IMR-90 (cell line): ENCODE measurements at regions not wholly inside any gene's neighbourhood (a gene's known extent, or its start where the extent isn't known, plus 50 kb on each side); places are given as distances from the start of the nearest gene placed in this dataset.

Experiments
- ATAC-seq: fragments of 200-7000 bp; cut with Tn5 transposase; 2 replicates; pipeline ENCODE4 v1.9.1; 2020; ENCODE audit warnings: low read depth, mild to moderate bottlenecking, moderate library complexity
- BruUV-seq: library from RNA; stranded (reverse); fragments of 400-500 nt; replicated peaks from 2 replicates; lab custom pipeline; 2021; lab: Mats Ljungman, UMichigan
- CTCF ChIA-PET: fragments of 300-600 bp; formaldehyde crosslinking; extraction: SDS; loops from one replicate; lab custom pipeline; 2021; ENCODE audit warnings: antibody characterized with exemption; lab: Yijun Ruan, JAX
- POLR2A ChIA-PET: fragments of 300-600 bp; sonication (Branson Sonifier 250); formaldehyde crosslinking; loops from one replicate; lab custom pipeline; 2022; ENCODE audit warnings: antibody characterized with exemption; ENCODE audit not compliant: unreplicated experiment; lab: Charles Lee
- DNase-seq: peaks from one replicate; pipeline ENCODE4 v3.0.0; 2013
- H2AFZ ChIP-seq: replicated peaks from 2 replicates; pipeline ENCODE3; 2013; ENCODE audit warnings: low read length, mild to moderate bottlenecking; ENCODE audit not compliant: poor library complexity
- H2AK5ac ChIP-seq: 2 replicates; pipeline ENCODE4 v1.6.1; 2013; ENCODE audit warnings: low read depth, low read length, inconsistent platforms
- H2AK9ac ChIP-seq: replicated peaks from 2 replicates; pipeline ENCODE3; 2013; ENCODE audit warnings: mild to moderate bottlenecking, low read depth, low read length, moderate library complexity; ENCODE audit not compliant: poor library complexity
- H2BK120ac ChIP-seq: 2 replicates; pipeline ENCODE4 v1.6.1; 2013; ENCODE audit warnings: low read depth, low read length, inconsistent platforms
- H2BK15ac ChIP-seq: 3 replicates; pipeline ENCODE4 v1.6.1; 2013; ENCODE audit warnings: low read depth, low read length, inconsistent platforms
- H2BK20ac ChIP-seq: 2 replicates; pipeline ENCODE4 v1.6.1; 2013; ENCODE audit warnings: low read depth, mild to moderate bottlenecking, inconsistent platforms, low read length, moderate library complexity
- H2BK5ac ChIP-seq: 2 replicates; pipeline ENCODE4 v1.6.1; 2013; ENCODE audit warnings: mild to moderate bottlenecking, low read depth, low read length, inconsistent platforms; ENCODE audit not compliant: poor library complexity, severe bottlenecking
- H3K14ac ChIP-seq: replicated peaks from 2 replicates; pipeline ENCODE4 v1.6.1; 2013; ENCODE audit warnings: low read depth, low read length, inconsistent platforms
- H3K18ac ChIP-seq: 2 replicates; pipeline ENCODE4 v1.6.1; 2013; ENCODE audit warnings: low read depth, low read length, control low read depth
- H3K23ac ChIP-seq: 2 replicates; pipeline ENCODE4 v1.6.1; 2013; ENCODE audit warnings: low read depth, low read length, inconsistent platforms
- H3K27ac ChIP-seq: 2 replicates; pipeline ENCODE4 v1.5.1; 2013; ENCODE audit warnings: mild to moderate bottlenecking, control low read depth, low read length; ENCODE audit not compliant: insufficient read depth
- H3K27me3 ChIP-seq: 2 replicates; pipeline ENCODE4 v1.6.1; 2013; ENCODE audit warnings: low read length; ENCODE audit not compliant: control insufficient read depth, insufficient read depth
- H3K36me3 ChIP-seq: 2 replicates; pipeline ENCODE4 v1.6.1; 2013; ENCODE audit warnings: low read length, mixed read lengths; ENCODE audit not compliant: control insufficient read depth, insufficient read depth
- H3K4ac ChIP-seq: 2 replicates; pipeline ENCODE4 v1.6.1; 2013; ENCODE audit warnings: low read depth, low read length, inconsistent platforms
- H3K4me1 ChIP-seq: 2 replicates; pipeline ENCODE4 v1.6.1; 2013; ENCODE audit warnings: low read length, mixed read lengths; ENCODE audit not compliant: control insufficient read depth, insufficient read depth
- H3K4me2 ChIP-seq: 2 replicates; pipeline ENCODE4 v1.6.1; 2013; ENCODE audit warnings: low read depth, mild to moderate bottlenecking, control low read depth, low read length, moderate library complexity
- H3K4me3 ChIP-seq: 2 replicates; pipeline ENCODE4 v1.5.1; 2013; ENCODE audit warnings: low read depth, mild to moderate bottlenecking, control low read depth, low read length, moderate library complexity; ENCODE audit not compliant: insufficient read depth
- H3K56ac ChIP-seq: 2 replicates; pipeline ENCODE4 v1.6.1; 2013; ENCODE audit warnings: low read length, inconsistent platforms; ENCODE audit not compliant: insufficient read depth; ENCODE audit errors: extremely low read depth
- H3K79me1 ChIP-seq, 2 experiments: 2 replicates each; pipeline ENCODE4 v1.6.1; 2013; ENCODE audit warnings: low read length in 2 of 2, inconsistent platforms in 1 of 2, low read depth in 1 of 2
- H3K9ac ChIP-seq: 2 replicates; pipeline ENCODE4 v1.6.1; 2013; ENCODE audit warnings: low read depth, low read length, control low read depth
- H3K9me1 ChIP-seq: 2 replicates; pipeline ENCODE4 v1.6.1; 2013; ENCODE audit warnings: low read length, inconsistent platforms; ENCODE audit not compliant: insufficient read depth
- H3K9me3 ChIP-seq: 2 replicates; pipeline ENCODE4 v1.6.1; 2013; ENCODE audit warnings: low read length; ENCODE audit not compliant: control insufficient read depth, insufficient read depth
- H4K20me1 ChIP-seq: 2 replicates; pipeline ENCODE4 v1.6.1; 2013; ENCODE audit warnings: low read length, inconsistent platforms; ENCODE audit not compliant: insufficient read depth
- H4K5ac ChIP-seq: 2 replicates; pipeline ENCODE4 v1.6.1; 2013; ENCODE audit warnings: mild to moderate bottlenecking, low read depth, low read length, control low read depth
- H4K8ac ChIP-seq, 2 experiments: 2 replicates each; pipeline ENCODE4 v1.6.1; 2013; ENCODE audit warnings: low read depth in 2 of 2, low read length in 2 of 2, control low read depth in 1 of 2, inconsistent platforms in 1 of 2
- H4K91ac ChIP-seq: 2 replicates; pipeline ENCODE4 v1.6.1; 2013; ENCODE audit warnings: low read depth, low read length, inconsistent platforms; ENCODE audit not compliant: insufficient read depth
- BHLHE40 ChIP-seq: fragments of 150-350 bp; IDR thresholded peaks from 2 replicates; pipeline ENCODE4 v1.6.1; 2016; ENCODE audit warnings: mild to moderate bottlenecking, low read depth, low read length
- CTCF ChIP-seq: conservative IDR thresholded peaks from 2 replicates; pipeline ENCODE4 v1.5.1; 2012; ENCODE audit warnings: mild to moderate bottlenecking, low read depth, low read length, improper control_type of control experiment
- MAZ ChIP-seq: IDR thresholded peaks from 2 replicates; pipeline ENCODE4 v1.6.1; 2012; ENCODE audit warnings: low read depth, mild to moderate bottlenecking, low read length, improper control_type of control experiment, moderate library complexity, borderline replicate concordance
- MXI1 ChIP-seq: IDR thresholded peaks from 2 replicates; pipeline ENCODE4 v1.6.1; 2012; ENCODE audit warnings: low read depth, mild to moderate bottlenecking, low read length, moderate library complexity, borderline replicate concordance
- POLR2A ChIP-seq: IDR thresholded peaks from 2 replicates; pipeline ENCODE4 v1.6.1; 2012; ENCODE audit warnings: mild to moderate bottlenecking, low read depth, low read length
- RCOR1 ChIP-seq: IDR thresholded peaks from 2 replicates; pipeline ENCODE4 v1.6.1; 2012; ENCODE audit warnings: mild to moderate bottlenecking, low read length, improper control_type of control experiment; ENCODE audit not compliant: insufficient replicate concordance
- RFX5 ChIP-seq: IDR thresholded peaks from 2 replicates; pipeline ENCODE4 v1.8.0; 2012; ENCODE audit warnings: low read depth, mild to moderate bottlenecking, low read length, moderate library complexity
- SMC3 ChIP-seq: fragments of 150-350 bp; IDR thresholded peaks from 2 replicates; pipeline ENCODE4 v1.6.1; 2016; ENCODE audit warnings: low read depth, mild to moderate bottlenecking, antibody characterized with exemption, low read length, moderate library complexity
- dilution Hi-C: fragments of 300-500 bp; cut with HindIII; formaldehyde crosslinking; loops from one replicate; pipeline ENCODE4 v1.14.3; 2018; ENCODE audit warnings: low sequenced_read_pairs; ENCODE audit not compliant: unreplicated experiment
- in situ Hi-C: fragments of 300-500 bp; cut with MboI; formaldehyde crosslinking; loops from 3 replicates; pipeline ENCODE4 v1.14.3; 2019; ENCODE audit warnings: low sequenced_read_pairs, inconsistent platforms, mixed read lengths
- intact Hi-C: fragments of 100-400 bp; cut with micrococcal nuclease; formaldehyde crosslinking; loops from 2 replicates; pipeline ENCODE4 v1.10.0; 2022

DNA sequence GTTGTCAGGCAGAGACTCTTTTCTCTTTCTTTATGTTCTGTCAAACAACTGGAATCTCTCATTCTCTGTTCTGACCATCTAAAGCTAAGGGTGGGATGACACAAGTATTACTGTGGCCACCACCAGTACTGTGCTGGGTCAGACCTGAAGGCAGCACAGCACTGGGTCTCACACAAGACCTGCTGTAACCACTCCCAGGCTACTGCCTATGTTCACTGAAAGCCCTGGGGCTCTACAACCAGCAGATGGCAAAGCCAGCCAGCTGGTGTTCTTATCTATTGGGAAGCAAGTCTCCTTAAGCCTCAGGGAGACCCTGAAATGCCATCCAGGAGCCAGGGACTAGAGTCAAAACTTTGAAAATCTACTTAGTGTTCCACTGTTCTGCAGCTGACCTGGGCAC is 189.5 kb downstream of the SLCO4C1 start:
- no peak overlapping the region for H3K9ac ChIP-seq
- no peak overlapping the region for H3K56ac ChIP-seq
- H2AK9ac ChIP-seq, result no peak overlapping the region
- H4K91ac ChIP-seq, result no peak overlapping the region
- no peak overlapping the region for H4K8ac ChIP-seq
- no peaks in the 10 kb centered on the region for H3K4me1 ChIP-seq
- BruUV-seq, result no TSS peak
- CTCF ChIA-PET, result no interaction called here
- intact Hi-C loops, result no loop called here
- H3K4me3 ChIP-seq, result no peak overlapping the region
- dilution Hi-C loops, result no loop called here
- H3K9me3 ChIP-seq, result peaks cover 18% of the 10 kb centered on the region
- H3K14ac ChIP-seq, result no peak overlapping the region
- H3K27ac ChIP-seq, result no peak overlapping the region
- H2BK120ac ChIP-seq, result no peak overlapping the region
- H4K5ac ChIP-seq, result no peak overlapping the region
- TF ChIP-seq RFX5 (no peak), MXI1 (no peak), RCOR1 (no peak), MAZ (no peak), BHLHE40 (no peak), SMC3 (no peak), POLR2A (no peak), CTCF (no peak)
- H2BK20ac ChIP-seq, result no peak overlapping the region
- H3K4ac ChIP-seq, result no peak overlapping the region
- POLR2A ChIA-PET, result no interaction called here
- in situ Hi-C loops, result no loop called here
- no peaks in the 10 kb centered on the region for H3K9me1 ChIP-seq
- no peaks in the 10 kb centered on the region for H3K79me1 ChIP-seq
- H3K18ac ChIP-seq, result no peak overlapping the region
- no peak overlapping the region for H2AFZ ChIP-seq
- H4K20me1 ChIP-seq, result no peaks in the 10 kb centered on the region
- no peak overlapping the region for H2BK5ac ChIP-seq
- no peak overlapping the region for H3K4me2 ChIP-seq
- no peak overlapping the region for H2BK15ac ChIP-seq
- ATAC-seq (no peak), DNase-seq (no peak)
- no peaks in the 10 kb centered on the region for H3K27me3 ChIP-seq
- no peak overlapping the region for H2AK5ac ChIP-seq
- no peaks in the 10 kb centered on the region for H3K36me3 ChIP-seq
- no peak overlapping the region for H3K23ac ChIP-seq
